Iris pigment epithelial cell (primary cell): ENCODE measurements at regions not wholly inside any gene's neighbourhood (a gene's known extent, or its start where the extent isn't known, plus 50 kb on each side); places are given as distances from the start of the nearest gene placed in this dataset.
"Not testable (repeated sequence)": the region's sequence is repeated elsewhere in the genome, so short reads cannot be mapped to it uniquely, and the experiment has no call there.

Source experiments
- DNase-seq: peaks from one replicate; pipeline ENCODE4 v3.0.0-alpha.2; 2011; ENCODE audit warnings: low read depth

DNA sequence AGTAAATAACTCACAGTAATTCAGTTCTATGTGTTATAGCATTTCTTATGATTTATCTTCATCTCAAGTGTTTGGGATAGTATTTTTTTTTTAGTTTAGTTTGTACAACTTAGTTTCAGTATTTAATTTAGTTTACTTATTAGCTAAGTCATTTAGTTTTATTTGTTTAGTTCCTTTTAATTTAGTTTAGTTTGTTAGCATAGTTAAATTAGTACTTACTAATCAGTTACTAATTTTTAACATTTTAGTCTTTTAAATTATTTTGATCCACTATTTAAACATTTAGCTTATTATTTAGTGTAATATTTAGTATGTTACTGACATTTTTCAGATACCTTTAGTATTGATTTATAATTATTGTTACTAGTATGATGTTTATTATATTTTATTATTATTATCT, 85.2 kb upstream of the SIPA1L2 start:
- DNase-seq, result no peak

DNA sequence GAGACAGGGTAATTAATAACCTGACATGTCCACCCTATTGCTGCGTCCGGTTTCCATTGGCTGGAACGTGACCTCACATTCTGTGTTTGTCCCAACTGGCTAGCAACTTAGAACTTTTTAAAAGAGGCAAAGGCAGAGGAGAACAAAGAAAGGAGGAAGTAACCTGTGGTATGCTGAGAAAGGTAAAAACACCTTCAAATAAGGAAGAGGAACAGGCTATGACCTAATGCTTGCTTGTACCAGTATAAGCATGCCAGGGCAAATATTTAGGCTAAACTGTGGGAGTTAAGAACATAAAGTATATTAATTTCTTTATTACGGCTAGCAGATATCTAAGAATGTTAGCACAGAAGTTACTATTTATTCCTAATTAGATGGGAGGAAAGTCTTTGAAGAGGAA, 87.3 kb upstream of the MAP10 start:
- not testable (repeated sequence) for DNase-seq

DNA sequence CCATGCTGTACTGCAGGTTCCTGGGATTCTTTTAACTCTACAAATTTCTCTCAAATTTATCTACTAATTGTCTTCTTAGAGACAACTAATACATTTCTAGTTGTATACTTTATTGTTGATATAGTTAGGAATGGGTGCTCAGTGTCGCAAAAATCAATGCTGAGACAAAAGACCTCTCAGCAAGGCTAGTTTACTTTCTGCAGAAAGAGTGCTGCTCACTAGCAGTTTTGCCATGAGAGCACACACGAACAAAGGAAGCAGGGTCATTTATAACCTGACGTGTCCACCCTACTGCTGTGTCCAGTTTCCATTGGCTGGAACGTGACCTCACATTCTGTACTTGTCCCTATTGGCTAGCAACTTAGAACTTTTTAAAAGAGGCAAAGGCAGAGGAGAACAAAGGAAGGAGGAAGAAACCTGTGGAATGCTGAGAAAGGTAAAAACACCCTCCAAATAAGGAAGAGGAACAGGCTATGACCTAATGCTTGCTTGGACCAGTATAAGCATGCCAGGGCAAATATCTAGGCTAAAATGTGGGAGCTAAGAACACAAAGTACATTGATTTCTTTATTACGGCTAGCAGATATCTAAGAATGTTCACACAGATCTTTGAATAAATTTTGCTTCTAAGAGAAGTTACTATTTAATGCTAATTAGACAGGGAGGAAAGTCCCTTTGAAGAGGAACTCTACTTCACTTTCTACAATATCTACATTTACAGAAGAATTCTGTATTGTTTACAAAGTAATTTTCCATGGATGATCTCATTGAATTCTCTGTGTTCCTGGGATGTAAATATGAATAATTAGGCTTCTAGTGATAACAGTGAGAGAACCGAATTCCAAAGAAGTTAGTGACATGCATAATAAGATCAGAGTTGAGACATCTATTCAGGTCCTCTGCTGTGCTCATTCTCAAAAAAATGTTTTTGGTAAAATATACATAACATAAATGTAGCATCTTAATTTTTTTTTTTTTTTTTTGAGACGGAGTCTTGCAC, 86.0 kb upstream of the MAP10 start:
- no peak for DNase-seq

DNA sequence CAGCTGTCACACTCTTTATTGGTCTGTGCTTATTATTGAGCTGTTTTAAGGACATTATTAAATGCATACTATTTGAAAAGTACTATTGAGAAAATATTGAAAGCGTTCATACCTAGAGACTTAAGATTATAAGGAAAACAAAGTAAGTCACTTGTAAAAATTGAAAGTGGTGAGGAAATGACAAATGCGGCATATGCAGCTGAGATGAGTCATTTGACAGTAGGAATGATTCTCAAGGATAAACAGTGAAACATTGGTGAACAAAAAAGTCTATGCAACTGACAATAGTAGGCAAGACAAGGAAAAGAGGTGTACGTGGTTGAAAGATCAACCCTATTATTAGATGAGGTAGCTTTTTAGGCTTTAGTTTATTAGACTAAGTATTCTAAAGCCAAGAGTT, 82.6 kb upstream of the MAP10 start:
- DNase-seq, result peak; percentile 31

DNA sequence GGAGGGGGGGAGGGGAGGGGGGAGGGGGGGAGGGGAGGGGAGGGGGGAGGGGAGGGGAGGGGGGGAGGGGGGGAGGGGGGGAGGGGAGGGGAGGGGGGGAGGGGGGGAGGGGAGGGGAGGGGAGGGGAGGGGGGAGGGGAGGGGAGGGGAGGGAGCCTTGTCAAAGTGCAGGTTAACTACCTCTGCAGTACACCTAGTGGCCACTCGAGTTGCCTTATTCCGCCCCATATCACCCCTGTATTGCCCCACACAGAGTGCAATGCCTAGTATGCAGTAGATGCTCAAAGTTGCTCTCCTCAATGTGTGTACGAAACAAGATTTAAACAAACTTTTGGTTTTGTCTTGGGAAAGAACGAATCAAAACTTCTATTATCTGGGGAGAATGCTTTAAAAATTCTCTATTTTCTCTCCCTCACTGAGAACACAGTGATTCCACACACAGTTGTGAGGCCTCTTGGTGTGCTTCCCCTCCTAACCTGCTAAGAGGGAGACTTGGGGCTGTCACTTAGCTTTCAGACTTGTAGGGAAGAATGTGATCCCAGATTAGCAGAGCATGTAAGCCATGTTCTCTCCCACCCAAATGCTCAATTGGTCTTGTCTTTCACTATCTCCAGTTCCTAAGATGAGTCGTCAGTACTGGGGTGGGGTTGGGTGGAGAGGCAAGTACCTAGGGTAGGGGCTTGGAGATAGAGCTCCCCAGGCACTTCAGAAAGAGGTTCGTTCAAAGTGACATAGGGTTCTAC, 79.7 kb upstream of the MAP10 start:
- no peak for DNase-seq

DNA sequence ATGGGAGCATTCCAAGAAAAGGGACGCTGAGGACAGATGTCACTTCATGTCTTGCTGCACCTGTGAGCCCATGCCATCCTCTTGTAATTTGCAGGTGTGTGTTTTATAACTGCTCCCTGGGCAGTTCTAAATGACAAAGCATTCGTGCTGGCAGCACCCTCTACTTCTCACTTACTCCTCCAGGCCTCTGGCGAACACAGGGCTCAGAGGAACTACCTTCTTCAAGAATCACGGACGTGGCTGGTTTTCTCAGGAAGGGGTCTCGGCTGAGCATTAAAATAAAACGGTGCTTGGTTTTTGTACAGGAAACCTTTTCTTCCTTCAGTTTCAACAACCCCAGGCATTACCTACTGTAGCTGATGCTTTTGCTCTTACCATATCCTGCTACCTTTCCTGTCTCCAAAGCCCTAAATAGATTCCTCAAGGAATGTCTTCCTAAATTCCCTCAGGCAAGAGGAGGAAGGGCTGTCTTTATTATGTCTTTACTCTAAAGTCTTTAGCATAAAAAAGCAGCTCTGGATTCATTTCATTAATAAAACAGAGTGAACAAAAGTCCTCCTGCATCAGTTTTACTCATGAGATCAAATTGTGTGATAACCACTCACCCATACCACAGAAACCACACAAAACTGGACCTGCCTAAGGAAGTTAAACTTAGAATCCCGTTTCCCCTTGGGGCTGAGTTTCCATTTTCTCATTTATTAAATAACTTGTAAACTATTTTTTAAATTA, 79.0 kb upstream of the MAP10 start:
- peak; percentile 54 for DNase-seq

DNA sequence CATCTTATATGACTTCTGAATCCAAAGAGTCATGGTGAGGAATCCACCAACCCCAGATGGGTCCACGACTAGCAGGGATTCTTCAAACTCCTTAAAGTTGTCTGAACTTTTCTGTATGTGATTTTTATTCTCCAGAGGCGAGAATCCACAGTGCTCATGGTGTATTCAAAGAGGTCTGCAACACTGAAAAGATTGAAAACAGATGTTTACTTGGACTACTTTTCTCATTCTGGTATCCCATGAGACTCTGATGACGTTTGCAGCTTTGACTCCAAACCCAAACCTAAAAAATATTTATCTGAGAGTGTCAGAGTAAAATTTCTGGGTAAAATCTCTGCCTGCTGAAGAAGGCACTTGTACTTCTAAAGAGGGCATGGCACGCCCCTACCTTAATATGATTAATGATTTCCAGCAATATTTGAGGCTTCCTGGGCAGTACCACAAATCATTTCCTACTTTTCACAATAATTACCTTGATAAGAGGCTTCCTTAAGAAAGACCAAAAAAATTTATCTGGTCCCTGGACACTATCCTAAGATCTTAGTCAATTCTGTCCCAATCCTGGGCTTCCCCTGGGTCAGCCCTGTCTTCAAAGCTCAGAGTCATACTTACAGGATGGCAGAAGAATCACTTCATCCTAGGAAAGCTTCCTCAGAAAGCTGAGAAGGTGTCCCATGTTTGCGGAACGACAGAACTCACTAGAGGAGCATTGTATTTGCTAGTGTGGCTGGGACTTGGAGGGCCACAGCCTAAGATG, 76.5 kb upstream of the MAP10 start:
- no peak for DNase-seq

DNA sequence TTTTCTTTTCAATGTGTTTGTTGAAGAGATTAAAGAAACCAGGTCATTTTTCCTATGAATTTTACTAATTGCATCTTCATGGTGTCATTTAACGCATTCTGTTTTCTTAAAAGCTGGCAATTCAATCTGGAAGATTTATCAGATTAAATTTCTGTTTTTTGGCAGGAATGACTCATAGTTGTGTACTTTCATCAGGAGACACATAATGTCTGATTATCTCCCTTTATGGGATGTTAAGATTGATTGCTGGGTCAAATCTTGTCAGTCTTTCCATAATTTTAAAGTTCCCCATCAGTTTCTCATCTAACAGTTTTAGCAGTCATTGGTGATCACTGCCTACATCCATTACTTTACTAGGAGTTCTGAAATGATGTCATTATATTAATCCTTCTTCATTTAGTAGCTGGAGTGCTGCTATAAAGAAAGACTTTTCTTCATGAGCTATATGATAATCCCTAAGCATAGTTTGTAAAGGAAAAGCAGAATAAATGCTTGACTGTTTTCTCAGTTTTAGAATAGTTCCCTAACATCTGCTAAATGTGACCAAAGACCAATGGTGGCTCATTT, 72.8 kb upstream of the MAP10 start:
- DNase-seq, result no peak

DNA sequence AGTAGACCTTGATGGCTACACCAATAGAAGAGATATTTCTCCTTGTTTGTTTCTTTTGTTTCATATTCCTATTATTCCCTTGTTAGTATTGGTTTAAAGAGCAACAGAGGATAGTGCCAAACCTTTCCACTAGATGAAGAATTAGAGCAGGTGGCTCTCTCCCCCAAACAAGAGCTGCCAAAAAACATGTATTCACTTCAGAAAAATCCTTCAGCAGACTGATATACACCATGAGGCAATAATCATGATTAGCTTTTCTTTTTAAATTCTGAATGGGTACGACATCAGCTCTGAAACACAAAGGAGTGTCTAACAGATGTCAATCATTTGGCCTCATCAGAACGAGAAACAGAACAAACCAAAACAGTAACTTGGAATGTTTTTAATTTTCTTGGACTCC, 67.3 kb upstream of the MAP10 start:
- DNase-seq, result no peak

DNA sequence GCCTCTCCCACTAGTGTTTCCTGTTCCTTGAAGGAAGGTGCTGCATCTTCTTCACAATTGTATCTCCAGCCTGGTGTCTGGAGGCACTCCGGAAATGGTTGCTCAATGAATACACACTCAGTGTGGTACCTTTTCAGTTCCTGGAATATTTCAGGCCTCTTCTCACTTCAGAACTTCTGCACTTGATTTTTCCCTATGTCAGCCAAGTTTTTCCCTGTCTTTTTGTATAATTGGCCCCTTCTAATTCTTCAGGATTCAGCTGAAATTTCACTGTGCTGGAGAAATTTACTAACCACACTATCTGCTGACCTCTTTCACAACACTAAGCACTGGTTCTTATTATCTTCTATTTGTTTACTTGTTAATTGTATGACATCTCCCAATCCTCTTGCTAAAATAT, 61.2 kb upstream of the MAP10 start:
- DNase-seq, result no peak

DNA sequence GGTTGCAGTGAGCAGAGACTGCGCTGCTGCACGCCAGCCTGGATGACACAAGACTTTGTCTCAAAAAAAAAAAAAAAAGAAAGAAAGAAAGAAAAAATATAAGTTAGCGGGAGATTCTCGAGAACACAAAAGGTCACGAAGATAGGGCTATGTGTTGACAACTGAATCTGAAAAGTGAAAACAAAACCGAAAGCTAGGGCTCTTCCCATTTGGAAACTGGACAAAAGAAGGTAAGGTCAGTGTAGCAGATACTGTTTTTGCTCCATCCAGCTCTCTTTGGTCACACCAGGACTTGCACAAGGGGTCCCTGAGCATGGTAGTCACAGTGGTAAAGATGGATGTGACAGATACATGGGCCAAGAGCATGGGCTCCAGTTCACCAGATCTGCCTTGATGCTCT, 60.4 kb upstream of the MAP10 start:
- no peak for DNase-seq

DNA sequence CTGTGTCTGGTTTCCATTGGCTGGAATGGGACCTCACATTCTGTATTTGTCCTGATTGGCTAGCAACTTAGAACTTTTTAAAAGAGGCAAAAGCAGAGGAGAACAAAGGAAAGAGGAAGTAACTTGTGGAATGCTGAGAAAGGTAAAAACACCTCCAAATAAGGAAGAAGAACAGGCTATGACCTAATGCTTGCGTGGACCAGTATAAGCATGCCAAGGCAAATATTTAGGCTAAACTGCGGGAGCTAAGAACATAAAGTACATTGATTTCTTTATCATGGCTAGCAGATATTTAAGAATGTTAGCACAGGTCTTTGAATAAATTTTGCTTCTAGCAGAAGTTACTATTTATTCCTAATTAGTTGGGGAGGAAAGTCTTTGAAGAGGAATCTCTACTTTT, 59.5 kb upstream of the MAP10 start:
- DNase-seq, result peak; percentile 15

DNA sequence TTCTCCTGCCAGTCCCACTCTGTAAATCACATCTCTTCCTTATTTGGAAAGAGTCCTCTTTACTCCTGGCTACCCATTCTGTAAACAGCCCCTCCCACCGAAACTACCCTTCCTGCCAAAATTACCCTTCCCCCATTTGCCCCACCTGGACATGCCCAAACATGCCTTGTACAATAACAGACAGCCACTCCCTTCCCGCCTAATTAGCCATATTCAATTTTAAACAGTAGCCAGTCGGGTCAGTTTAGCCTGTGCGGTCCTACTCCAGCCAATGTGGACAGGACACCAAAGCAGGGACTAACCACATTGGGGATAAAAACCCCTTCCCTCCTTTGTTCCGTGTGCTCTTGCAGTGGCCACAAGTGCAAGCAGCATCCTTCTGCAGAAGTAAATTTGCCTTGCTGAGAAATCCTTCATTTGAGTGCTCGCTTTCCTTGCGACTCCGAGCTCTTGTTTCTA, 56.3 kb upstream of the MAP10 start:
- no peak for DNase-seq

DNA sequence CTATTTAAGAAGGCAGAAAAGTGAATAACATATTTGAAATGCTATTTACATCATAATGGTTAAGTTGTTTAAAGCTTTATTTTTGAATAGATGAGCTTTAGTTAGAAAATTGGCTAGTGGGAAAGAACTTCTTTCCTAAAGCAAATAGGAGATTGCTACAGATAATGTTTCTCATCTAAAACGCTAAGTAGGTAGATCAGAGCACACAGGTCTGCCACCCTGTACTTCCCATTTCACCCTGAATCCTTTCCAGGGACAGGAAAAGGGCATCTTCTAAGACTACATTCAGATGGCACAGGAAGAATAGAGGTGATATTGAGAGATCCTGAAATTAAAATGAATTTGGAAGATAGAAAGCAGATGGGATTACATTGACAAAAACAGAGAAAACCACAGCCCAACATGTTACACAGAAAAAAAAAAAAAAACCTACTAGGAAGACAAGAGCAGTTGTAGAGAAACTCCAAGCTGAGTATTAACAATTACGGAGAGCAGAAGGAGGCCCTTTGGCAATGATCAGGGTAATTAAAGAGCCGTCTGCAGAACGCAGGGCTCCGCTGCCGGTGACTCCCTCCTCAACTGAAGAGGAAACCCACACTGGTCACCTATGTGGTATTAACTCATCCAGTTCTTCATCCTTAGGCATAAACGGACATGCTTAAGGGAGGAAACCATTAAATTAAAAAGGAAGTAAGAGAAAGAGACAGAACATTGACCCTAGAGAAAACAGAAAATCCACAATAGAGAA, 53.6 kb upstream of the MAP10 start:
- no peak for DNase-seq

DNA sequence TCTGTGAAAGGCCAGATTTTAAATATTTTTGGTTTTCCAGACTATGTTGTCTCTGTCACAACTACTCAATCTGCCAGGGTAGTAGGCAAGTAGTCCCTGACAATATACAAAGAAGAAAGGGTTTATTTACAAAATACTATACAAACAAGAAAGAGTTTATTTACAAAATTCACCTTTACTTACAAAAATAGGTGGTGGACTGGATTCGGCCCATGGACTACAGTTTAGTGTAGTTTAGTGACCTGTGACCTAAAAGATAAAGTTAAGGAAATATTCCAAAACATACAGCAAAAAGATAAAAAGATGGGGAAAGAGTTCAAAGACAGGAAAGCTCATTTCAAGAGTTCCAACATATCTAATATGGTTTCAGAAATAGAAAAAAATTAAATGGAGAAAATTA, 52.9 kb upstream of the MAP10 start:
- DNase-seq, result no peak

DNA sequence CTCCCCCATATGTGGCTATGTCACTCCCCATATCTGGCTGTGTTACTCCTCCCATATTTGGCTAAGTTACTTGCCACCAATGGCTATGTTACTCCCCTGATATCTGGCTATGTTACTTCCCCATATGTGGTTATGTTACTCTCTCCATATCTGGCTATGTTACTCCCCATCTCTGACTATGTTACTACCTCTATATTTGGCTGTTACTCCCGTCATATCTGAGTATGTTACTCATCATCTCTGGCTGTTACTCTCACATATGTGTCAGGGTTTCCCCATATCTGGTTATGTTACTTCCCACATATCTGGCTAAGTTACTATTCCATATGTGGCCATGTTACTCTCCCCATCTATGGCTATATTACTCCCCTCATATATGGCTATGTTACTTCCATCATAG, 50.3 kb upstream of the MAP10 start:
- no peak for DNase-seq
